Retina (tissue), 1 donor: ENCODE measurements at regions not wholly inside any gene's neighbourhood (a gene's known extent, or its start where the extent isn't known, plus 50 kb on each side); places are given as distances from the start of the nearest gene placed in this dataset.
"Not testable (repeated sequence)": the region's sequence is repeated elsewhere in the genome, so short reads cannot be mapped to it uniquely, and the experiment has no call there.

ENCODE experiments used
- DNase-seq: peaks from one replicate; pipeline ENCODE4 v3.0.0-alpha.2; 2016

- no peak for DNase-seq
These were observed 521.1 kb downstream of the NR2F2 start for GRCh38 chr15:96851613-96852012.

- no peak for DNase-seq
These were observed 528.2 kb downstream of the NR2F2 start for GRCh38 chr15:96858694-96859093.

- DNase-seq: no peak
These were observed 530.2 kb downstream of the NR2F2 start for GRCh38 chr15:96860741-96861140.

- no peak for DNase-seq
These were observed 537.5 kb downstream of the NR2F2 start for GRCh38 chr15:96867992-96868391.

- DNase-seq: no peak
These were observed 538.6 kb downstream of the NR2F2 start for GRCh38 chr15:96869122-96869521.

- no peak for DNase-seq
These were observed 539.3 kb downstream of the NR2F2 start for GRCh38 chr15:96869790-96870189.

GRCh38 chr15:96870580-96870979 lies 540.1 kb downstream of the NR2F2 start:
- no peak for DNase-seq

GRCh38 chr15:96877442-96877841 lies 546.9 kb downstream of the NR2F2 start:
- DNase-seq: not testable (repeated sequence)

GRCh38 chr15:96878129-96878528 lies 547.6 kb downstream of the NR2F2 start:
- no peak for DNase-seq

- no peak for DNase-seq
These were observed 551.7 kb downstream of the NR2F2 start for GRCh38 chr15:96882121-96882772.

GRCh38 chr15:96887730-96888129 lies 557.2 kb downstream of the NR2F2 start:
- no peak for DNase-seq

- no peak for DNase-seq
These were observed 558.3 kb downstream of the NR2F2 start for GRCh38 chr15:96888764-96889163.

GRCh38 chr15:96889734-96890480 lies 559.4 kb downstream of the NR2F2 start:
- DNase-seq: no peak

- peak; percentile 3 for DNase-seq
These were observed 560.5 kb downstream of the NR2F2 start for GRCh38 chr15:96891046-96891445.

- peak; percentile 64 for DNase-seq
These were observed 562.8 kb downstream of the NR2F2 start for GRCh38 chr15:96893159-96893906.

GRCh38 chr15:96894659-96895058 lies 564.2 kb downstream of the NR2F2 start:
- no peak for DNase-seq

GRCh38 chr15:96896766-96897165 lies 566.3 kb downstream of the NR2F2 start:
- no peak for DNase-seq

GRCh38 chr15:96914081-96914480 lies 583.6 kb downstream of the NR2F2 start:
- DNase-seq: peak; percentile 65

GRCh38 chr15:96916750-96917149 lies 586.2 kb downstream of the NR2F2 start:
- DNase-seq: no peak

GRCh38 chr15:96924570-96924969 lies 594.1 kb downstream of the NR2F2 start:
- DNase-seq: no peak

GRCh38 chr15:96947296-96948229 lies 617.1 kb downstream of the NR2F2 start:
- DNase-seq: peak; percentile 84

- no peak for DNase-seq
These were observed 618.5 kb downstream of the NR2F2 start for GRCh38 chr15:96948981-96949380.

- DNase-seq: no peak
These were observed 628.2 kb downstream of the NR2F2 start for GRCh38 chr15:96958721-96959120.
